IPS DF 4.7 (cell line): ENCODE measurements at regions not wholly inside any gene's neighbourhood (a gene's known extent, or its start where the extent isn't known, plus 50 kb on each side); places are given as distances from the start of the nearest gene placed in this dataset.

Experiments
- DNase-seq: peaks from one replicate; pipeline ENCODE4 v3.0.0-alpha.2; 2013; ENCODE audit warnings: low spot score; ENCODE audit errors: extremely low read depth

DNA sequence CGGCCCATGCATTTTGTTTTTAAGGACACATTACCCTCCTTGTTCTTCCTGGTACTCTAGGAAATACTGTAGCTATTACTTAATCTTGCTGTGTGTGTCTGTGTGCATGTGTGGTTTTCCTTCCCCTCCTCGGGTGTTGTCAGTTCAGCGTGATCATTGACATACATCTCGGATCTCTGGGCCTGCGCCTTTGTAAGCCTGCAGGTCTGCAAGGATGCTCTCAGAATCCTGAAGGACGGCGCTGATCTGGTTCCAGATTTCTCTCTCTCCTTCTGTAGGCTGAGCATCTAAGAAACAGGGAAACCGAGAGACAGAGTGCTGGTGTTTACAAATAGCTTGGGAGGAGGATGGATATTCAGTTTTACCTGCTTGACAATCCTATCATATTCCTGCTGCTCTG, 100.2 kb downstream of the CYRIA start:
- DNase-seq: no peak

DNA sequence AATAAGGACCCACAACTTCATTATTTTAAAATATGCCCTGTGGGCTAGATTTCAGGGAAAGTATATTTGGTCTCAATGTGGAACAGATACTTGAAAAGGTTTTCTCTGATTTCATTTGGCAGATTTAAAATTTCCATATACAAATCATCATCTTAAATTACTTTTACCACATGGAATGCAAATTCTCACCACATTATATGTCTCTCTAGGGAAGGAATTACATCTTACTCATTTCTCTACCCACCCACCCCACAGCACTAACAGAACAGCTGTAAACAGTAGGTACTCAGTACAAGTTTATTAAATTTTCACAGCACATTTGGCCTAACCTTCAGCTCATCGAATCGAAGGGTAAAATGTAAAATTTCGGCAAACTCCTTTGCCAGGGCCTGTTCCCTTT, 104.0 kb downstream of the CYRIA start:
- DNase-seq: no peak

DNA sequence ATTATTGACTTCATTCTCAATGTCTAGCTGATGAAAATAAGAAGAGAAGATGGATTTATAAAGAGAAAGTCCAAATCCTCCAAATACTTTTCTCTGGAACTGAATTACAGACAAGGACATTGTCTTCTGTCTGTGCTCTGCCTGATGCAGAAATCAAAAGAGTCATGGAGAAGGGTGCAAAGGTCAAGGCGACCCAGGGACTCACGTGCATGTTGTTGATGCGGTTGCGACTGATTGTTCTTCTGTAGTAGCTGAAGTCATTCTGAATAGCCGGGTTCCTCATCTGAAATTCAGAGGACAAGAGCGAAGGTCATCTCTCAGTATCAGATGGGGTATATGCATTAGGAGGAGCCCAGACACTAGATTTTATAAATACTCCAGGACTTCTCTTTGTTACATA, 104.4 kb downstream of the CYRIA start:
- DNase-seq: no peak

DNA sequence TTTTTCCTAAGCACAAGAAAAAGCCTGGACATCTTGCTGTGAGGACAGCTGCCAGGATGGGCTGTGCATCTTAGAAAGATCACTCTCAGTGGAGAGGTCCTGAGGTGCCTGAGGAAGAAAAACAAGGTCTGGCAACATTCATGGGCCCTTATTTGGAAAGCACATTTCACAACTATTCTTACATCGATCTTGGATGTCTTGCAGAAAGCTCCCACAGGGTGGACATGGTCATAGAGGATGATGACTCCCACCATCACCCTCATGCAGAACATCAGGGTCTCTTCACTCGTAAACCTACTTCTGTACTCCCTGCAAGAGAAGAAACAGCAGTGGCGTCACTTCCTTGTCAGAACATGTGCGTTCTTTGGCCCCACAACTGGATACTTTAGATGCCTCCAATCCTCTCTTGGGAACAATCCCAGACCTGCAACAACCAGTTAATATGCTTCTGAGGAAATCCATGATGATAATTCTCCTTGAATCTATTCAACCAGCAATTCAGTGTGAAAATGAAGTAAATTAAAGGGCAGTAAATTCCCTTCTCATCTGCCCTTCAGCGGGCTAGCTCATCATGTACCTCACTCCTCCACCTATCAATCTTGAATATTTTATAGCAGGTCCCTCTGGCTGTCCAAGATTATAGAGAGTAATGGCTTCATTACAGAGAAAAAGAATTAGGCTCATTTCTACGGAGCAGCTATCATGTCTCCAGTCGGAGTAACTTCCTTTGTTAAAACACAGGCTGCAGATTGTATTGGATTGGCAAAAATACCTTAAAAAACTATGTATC, 106.2 kb downstream of the CYRIA start:
- no peak for DNase-seq

DNA sequence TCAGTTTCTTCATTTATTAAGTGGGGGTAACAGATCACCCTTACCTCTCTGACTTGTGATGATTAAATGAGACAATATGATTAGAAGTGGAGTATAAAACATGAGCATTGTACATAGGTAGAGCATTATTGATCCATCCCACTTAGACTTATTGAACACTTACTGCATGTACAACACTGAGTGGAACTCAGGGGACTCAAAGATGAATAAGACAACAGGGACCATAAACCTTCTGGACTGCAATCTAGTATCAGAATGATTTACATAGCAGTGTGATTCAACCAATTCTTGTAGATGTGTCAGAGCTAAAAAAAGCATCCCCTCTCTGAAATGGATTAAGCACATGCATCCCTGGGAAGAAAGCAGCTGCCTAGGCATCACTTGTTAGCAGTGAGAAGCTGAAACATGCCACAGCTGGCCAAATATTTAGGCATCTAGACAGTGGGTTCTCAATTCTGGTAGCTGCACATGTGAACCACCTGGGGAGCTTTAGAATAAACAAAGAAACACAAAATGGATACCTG, 111.5 kb downstream of the CYRIA start:
- no peak for DNase-seq

DNA sequence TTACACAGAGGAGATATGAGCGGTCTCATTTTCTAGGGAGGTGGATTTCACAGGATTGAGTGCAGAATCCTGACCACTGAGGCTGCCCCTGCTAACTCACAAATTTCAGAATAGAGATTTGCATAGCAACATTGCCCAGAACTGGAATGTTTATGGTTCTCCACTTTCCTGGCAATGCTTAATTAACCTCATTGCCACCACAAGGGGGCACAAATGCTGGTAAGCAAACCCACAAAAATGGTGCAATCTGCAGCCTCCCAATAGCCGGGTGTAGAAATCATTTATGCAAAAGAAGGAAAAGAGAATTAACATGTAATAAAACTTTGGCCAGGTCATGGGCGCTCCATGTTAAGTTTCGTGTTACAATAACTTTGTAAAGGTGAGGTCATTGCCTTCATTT, 112.4 kb downstream of the CYRIA start:
- DNase-seq: no peak

DNA sequence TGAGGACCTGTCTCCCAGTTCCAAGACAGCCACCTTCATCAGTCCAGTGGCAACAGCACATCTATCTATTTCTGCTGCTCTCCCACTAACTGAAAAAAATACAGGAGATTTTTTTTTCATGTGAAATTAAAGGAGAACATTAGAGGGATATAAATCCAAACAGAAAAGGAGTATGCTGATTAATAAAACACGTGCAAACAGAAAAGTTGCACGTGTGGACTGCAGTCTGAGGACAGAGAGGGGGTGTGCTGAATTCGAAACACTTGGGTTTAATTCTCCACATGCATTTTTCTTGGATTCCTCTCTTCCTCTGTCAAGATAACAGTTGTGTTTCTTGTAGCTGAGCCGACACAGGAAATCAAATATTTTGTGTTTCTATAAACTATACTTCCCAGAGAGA, 113.4 kb downstream of the CYRIA start:
- no peak for DNase-seq

DNA sequence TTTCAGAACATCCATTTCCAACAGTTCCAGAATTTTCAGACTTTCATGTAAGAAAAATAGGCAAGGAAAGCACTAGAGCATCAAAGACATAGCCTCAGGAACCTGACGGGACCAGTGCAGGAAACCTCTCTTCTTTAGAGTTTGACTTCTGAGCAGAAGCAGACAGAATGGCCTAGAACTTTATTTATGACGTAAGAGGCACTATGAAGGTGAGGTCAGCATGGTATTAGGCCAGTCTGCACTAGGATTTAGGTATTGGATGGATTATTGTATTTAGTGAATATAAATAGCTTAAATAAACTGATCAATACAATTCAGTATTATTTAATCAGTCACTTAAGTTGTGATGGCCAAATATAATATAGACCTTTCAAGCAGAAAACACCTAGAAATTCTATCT, 117.6 kb downstream of the CYRIA start:
- no peak for DNase-seq

DNA sequence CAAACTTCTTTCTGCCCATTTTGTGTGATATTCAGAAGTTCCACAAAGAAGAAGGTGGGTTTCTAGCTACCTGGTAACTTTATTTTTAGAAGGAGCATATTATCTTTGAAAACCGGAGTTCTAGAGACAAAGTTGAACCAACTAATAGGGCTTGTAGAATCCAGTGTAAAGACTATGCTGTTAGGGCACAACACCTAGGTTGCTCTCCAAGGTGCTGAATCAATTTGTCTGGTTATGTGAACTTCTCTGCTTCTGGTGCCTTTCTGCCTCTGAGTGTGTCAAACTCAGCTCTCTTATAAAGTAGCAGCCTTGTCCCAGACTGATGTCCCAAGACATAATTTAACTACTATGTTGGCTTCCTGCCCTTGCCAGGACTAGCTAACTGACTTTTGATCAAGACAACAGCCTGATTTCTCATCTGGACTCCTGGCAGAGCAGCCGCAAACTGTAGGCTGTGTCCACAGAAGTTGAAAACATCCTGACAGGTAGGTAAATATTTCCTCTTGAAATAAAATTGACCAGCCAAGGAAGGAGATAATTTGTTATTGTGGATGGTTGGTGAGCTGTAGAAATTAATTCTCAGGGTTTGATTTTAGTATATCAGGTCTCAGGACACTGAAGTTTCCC, 119.4 kb downstream of the CYRIA start:
- peak; percentile 58 for DNase-seq

DNA sequence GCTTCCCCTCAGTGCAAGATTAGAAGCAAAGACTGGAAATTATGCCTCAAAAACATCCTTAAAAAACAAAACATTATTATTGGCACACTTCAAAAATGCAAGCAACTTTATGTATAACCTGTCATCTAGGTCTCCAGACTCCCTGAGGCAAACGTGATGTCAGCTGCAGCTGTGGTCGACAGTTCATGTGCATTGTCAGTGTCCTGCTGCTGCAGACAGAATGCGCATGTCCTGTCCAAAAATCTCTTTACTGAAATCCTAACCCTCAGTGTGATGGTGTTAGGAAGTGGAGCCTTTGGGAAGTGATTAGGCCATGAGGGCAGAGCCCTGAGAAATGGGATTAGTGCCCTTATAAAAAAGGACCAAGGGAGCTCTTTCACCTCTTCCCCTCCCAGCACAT, 126.9 kb downstream of the CYRIA start:
- DNase-seq: no peak

DNA sequence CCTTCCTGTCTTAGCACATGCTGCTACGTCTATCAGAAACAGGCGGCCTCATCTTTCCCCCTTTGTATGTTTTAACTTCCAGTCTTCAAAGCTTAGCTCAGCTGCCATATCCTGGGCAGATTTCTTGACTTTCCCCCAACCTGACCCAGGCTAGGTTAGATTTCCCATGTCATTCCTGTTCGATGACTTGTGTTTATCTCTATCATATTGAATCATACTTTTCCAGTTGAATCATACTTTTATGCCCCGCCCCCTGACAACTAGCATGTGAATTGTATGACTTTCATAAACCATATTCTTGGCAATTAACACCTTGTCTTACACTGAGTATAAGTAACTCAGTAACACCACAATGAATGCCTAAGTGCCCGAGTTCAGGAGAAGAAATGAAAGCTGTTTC, 128.3 kb downstream of the CYRIA start:
- DNase-seq: no peak

DNA sequence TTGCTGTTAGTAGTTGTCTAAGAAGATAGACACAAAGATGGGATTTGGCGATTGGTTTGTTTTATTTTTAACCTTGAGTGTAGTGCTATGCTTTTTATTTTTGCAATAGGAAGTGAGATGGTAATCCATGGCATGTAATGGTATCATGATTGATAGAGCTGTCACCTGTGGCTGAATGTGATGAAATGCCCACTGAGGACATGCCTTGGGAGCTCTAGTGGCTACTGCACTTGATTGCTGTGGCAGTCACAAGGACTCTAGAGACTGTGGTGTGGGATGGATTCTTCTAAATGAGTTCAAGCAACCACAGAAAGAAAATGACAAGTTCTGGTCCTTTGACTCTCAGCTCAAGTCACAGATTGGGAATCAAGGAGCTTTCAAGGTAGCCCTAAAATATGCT, 139.4 kb downstream of the CYRIA start:
- DNase-seq: no peak

DNA sequence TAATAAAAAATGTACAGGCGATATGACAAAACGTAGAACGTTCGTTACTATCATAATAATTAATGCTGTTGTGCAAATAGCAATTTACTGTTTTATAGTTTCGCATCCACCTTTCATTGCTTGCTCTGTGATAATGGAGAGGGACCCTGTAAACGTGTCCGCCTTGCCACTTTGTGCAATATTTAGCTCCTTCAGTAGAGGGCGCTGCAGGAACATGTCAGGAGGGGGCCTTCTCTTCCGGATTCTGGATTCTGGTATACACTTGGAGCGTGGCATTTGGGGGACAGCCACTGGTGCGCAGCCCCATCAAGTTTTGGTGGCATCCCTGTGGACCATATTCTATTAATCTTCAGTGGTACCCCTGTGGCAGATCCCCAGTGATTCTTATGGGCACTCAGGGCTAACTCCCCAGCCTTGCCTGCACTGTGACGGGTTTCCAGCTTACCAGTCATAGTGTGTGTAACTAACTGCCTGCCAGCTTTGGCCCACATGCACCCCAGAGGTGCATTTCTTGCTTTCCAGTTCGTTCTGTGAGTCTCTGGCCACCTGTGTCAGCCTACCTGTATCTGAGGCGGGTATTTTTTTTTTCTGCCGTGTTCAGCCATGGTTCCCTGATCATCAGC, 140.3 kb downstream of the CYRIA start:
- no peak for DNase-seq

DNA sequence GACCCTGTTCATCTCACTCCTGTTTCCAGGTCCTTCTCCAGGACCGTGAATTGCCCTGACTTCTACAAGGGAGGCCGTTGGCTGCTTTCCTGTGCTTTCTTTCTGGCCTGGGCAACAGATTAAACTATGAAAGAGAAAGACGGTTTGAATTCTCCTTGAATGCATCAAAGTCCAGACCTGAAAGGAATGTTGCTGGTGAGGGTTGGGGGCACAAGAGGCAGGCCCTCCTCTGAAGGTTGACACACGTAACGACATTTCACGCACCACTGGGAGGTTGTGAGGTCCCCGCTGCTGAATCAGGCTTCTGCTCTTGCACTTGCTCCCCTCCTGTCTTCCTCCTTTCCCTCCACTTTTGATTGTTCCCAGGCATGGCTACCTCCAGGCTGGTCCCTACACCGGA, 141.9 kb downstream of the CYRIA start:
- no peak for DNase-seq

DNA sequence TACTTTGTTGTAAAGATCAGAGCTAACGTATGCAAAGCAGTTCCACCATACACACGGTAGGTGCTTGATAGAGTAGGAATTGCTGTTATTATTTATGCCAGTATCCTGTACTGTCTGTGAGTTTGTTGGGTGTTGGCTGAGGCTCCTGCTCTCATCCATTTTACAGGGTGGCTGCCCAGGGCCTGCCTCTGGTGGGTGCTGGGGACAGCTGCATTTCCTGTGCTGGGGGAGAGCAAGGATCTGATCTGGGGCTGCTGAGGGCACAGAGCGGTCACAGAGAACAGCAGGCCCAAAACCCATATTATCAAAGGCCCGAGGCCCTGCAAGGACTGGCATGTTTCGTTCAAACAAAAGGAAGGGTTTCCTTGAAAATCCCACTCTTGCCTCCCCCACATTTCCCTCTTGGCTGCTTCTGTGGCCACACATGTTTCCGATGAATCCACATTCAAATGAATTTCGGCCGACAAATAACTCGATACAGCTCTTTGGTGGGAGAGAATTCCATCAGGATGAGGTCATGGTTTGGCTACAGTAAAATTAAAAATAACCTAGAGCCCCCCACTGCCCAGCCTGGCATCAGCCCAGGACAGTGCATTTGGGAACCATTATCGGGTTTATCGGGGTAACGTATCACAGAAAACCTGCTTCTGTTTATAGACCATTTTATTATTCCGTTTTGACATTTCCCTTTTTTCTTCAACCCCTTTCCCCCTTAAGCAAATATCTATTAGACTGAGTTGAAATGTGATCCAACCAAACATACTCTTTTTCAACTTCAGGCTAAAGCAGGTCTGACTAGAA, 143.4 kb downstream of the CYRIA start:
- DNase-seq: no peak

DNA sequence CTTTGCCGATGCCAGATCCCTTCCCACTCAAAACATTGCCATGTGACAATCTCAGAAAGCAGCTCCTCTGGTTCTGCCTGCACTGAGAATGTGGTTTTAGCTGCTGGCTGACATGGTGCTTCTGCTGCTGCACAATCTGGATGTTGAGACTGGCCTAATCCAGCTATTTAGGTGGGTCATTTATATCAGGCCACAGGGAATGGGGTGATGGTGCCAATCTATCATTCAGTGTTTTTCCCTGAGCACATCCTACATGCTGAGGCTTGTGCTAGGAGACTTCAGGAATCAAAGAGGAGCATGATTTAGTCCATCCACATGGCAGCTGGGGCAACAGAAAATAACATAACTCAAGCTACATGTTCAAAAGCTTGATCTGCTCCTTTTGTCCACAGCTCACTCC, 144.7 kb downstream of the CYRIA start:
- no peak for DNase-seq

DNA sequence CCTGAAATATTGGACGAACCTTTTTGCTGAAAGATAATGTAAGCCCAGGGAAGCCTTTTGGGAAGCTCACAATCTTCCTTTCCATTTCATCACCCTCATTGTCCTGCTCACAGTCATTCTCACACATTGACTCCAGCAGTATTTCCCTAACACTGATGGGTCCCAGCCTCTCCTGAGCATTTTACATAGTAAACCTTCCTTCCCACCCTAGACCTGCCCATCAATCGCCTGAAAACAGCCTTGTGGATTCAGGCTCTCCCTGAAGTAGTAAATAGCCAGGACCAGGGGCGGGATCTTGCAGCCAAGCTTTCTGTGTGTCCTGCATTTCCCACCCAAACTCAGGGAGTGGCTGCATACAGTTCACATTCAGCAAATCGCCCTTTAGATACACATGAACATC, 149.9 kb downstream of the CYRIA start:
- no peak for DNase-seq

DNA sequence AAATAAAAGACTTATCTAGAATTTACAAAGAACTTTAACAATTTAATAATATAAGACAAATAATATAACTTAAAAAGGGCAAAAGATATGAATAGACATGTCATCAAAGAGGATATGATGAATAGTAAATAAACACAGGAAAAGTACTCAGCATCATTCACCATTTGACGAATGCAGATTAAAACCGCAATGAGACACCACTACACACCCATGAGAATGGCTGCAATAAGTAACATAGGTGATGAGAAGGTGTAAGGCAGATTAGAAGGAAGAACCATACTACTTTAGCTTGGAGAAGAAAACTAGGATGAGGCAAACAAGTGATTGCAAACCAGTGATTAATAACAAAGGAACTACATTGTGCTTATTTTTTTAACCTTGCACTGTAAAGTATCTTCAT, 152.0 kb downstream of the CYRIA start:
- DNase-seq: no peak

DNA sequence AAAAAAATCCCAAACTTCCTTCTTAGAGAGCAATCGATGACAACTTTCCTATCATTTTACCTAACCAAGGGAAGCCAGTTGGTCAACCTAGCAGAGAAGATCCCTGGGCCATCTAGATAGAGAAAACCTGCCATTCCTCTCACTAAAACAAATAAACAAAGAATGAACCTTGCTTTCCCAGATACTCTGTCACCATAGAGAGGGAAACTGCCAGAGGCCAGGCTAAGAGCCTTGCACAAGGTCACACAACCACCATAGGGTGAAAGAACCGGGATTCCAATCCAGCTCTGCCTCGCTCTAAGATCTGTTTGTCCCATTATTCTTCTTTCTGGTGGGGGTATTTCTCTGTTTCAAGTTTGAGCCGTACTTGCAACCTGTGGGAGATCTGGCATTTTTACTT, 154.6 kb downstream of the CYRIA start:
- DNase-seq: no peak

DNA sequence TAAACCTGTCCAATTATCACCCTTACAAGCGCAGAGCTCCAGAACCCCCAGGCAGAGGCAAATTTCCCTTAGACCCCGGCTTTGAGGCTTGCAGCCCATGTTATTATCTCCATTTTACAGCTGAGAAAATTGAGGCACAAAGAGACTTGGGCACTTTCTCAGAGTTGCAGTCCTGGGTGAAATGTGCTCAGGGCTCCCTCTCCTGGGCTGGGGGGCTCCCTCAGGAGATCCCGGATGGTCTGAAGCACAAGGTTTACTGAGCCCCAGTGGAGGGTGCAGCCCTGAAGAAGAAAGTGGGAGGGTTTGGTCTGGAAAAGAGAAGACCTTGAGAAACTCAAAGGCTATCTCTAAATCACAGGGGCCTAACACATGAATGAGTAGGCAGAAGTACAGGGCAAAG, 156.6 kb downstream of the CYRIA start:
- no peak for DNase-seq

DNA sequence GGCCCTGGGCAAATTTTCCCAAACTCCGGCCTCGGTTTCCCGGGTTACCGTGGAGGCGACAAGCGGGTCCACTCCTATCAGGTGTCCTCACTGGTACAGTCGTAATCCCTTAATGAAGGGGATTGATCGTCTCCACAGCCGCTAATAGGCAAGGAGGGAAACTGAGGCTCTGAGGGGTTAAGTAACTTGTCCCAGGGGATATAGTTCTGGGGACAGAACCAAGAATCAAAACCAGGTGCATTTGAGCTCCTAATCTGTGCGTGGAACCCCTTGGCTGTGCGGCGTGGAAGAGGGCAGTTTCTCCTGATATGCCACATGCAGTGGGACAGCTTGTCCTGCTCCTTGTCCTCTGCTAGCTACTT, 157.2 kb downstream of the CYRIA start:
- DNase-seq: no peak
